Hematopoietic multipotent progenitor cell (in vitro differentiated cells): ENCODE measurements at regions not wholly inside any gene's neighbourhood (a gene's known extent, or its start where the extent isn't known, plus 50 kb on each side); places are given as distances from the start of the nearest gene placed in this dataset.

Experiments
- DNase-seq, 3 donors: peaks; one replicate each; pipeline ENCODE4 v3.0.0-alpha.2; 2011 to 2015; ENCODE audit warnings: low read depth in 2 of 3, low spot score in 2 of 3

DNA sequence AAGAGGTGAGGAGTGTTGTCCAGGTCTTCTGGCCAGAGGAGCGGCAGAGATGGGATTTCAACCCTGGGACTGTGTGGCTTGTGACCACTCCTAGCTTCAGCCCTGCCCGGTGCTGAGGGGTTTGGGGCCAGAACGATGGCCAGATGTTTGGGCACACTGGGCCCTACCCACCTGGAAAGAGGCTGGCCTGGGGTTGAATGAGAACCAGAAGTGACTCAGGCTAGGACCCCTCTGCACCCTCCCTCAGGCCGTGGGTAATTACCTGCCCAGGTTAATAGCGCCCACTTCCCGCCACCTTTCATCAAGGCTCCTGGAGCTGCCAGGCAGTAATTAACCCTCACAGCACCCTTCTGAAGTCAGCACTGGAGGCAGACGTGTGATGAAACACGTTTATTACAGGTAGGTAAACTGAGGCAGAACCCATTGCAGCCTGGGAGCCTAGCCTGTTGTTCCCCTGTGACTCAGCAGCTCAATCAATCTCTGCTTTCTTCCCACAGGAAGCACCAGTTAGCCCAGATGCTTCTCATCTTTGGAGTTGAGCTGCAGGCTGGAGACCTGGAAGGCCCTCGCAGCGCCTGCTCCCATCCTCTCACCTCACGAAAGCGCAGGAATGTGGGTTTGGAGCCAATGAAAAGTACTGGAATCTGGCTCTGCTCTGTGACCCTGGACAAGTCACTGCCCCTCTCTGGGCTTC is 120.8 kb downstream of the CEBPB start:
- DNase-seq = no peak

DNA sequence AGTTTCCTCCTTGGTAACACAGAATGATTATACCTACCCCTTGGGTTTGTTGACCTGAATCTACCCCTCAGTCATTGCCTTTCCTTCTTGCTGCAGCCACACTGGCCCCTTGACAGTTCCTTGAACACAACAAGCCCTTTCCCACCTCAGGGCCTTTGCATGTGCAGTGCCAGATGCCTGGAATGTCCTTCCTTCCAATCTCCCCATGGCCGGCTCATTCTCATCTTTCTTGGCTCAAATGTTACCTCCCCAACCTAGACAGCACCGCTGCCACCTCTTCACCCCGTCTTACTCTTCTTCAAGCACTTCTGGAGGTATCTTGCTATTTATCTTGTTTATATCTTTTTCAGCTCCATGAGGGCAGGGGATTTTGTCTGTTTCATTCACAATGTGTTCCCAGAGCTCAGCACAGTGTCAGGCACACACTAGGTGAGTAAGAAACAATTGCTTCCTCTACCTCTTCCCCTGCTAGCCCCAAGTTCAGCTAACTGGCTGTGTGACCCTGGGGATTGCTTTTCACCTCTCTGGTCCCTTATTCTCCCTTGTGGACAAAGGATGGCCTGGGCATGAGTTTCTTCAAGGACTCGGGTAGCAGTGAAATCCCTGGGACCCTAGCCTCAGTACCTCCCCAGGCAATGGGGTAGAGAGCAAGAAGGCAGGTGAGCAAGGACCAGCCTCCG is 121.5 kb downstream of the CEBPB start:
- no peak for DNase-seq

DNA sequence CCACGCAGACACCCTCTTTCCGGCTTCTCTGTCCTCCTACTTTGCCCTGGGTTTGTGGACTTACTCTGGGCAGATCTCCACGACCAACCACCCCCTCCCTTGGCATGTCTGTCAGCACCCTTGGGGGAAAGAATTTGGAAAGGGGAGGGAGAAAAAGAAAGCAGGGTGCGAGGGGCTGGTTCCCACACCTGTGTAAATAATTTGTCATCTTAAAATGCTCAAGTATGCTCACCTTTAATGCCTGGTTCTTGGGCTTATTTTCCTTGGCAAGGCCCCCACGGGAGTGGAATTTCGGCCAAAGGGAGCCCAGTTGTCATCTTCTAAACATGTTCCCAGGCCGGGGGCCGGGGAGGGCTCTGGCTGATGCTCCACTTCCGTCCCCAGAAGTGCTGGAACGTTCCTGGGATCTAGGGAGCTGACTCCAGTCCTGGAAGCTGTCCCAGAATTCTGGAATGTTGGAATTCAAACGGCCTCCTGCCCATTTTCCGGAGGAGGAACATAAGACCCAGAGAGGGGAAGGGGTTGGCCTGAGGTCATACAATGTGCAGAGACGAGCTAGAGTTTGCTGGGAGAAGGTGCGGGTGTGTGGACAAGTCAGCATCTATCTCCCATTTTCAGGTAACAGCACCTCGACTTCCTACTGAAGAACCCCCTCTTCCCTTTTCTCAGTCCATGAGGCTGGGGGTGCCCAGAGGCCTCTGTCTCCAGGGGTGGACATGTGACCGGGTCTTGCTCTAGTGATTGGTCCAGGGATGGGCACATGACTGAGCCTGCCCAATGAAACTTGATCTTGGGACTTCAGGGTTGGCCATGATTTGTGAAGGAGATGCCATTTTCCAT is 122.3 kb downstream of the CEBPB start:
- DNase-seq = no peak

DNA sequence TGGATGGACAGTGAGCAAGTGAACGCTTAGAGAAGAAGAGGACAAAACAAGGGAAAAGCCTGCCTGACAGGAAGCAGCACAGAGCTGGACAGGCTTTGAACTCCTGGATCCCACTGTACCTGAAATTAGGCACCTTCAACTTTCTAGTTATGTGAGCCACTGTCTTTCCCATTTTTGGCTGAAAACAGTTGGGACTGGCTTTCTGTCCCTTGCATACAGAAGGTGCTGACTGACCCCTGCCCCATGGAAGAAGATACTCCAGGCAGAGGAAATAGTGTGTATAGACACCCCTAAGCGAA is 122.8 kb downstream of the CEBPB start:
- no peak for DNase-seq

DNA sequence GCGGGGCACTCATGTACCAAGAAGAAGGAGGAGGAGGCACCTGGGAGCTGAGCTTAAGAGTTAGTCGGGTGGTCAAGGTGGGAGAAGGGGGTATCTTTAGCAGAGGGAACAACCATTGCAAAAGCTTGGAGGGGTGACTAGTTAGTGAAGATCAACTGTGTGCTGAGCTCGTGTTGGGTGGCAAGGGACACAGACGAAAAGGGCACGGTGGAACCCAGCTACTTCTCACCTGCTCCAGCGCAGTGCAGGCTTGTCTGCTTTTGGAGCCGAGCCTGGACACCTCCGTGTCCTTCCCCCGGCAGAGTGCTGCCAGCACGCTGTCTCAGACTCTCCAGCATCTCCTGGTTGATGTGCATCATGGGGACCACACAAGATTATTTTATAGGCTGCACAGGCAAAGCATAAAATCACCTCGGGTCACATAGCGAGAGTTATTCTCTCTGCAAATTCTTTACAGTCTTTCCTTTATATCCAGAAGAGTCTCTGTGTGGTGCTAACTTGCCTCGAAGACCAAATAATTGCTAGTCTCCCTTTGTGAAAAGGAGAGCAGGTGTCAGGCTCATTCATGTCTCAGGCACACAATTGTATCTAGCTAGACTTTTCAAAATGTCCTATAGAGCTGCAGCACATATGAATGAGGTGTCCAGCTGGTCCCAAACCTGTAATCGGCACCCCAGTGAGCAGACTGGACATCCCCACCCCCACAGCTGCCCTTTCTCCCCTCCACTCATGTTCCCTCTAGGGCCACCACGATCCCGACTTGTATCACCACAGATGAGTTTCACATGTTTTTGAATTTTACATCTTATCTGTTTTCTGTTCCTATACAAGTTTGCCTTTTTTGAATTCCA is 123.4 kb downstream of the CEBPB start:
- DNase-seq = no peak

DNA sequence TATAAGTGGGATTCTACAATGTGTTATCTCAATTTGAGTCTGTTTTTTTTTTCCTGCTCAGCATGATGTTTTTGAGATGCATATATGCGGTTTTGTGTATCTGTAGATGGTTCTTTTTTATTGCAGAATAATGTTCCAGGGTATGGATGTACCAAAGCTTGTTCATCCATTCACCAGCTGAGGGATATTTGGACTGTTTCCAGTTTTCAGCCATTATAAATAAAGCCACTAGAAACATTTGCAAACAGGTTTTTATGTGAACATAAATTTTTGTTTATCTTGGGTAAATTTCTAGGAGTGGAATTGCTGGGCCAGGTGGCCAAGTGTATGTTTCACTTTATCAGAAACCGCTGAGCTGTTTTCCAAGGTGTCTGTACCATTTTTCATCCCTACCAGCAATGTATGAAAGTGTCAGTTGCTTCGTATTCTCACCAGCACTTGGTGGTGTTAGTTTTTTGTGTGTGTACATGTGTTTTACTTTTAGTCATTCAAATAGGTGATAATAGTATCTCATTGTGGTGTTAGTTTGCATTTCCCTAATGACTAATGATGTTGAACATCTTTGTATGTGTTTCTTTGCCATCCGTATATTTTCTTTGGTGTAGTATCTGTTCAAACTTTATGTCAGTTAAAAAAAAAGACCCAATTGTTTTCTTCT is 124.2 kb downstream of the CEBPB start:
- no peak for DNase-seq

DNA sequence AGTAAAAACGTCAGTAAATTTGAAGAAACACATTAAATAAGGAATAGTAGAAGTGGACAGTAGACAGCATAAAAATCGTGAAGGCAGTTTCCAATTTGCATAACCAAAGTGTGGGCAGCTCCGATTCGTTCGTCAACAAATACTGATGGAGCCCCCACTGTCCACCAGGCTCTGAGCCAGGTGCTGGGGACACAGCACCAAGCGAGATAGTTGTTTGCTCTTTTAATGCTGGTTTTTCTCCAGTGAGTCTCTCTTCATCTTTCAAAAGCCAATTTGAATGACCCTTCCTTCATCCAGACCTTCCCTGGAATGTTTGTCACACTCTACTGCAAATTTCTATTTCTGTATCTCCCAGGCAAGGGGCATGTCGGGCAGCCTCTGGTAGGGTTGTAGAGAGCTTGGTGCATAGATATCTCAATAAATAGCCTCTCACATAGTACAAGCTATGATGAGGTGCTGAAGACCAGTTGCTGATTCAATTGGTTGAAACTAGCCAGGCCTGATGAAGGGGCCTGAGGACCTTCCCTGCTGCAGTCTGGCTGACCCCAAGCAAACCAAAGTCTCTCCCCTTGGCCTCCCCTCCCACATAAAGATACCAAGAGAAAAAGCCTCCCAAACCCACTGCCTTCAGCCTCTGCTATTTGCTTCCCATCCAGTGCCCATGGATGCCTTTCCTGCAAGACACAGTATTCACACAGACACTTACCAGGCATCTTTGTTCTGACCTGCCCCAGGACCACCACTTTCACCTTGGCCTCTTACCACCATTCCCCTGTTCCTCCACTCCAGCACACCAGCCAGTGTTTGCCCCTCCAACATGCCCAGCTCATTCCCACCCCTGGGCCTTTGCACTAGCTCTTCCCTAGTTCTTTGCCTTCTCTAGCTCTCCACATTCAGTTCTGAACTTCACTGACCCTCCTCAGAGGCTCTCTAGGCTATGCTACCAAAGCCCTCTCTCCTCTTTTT is 125.2 kb downstream of the CEBPB start:
- no peak for DNase-seq

DNA sequence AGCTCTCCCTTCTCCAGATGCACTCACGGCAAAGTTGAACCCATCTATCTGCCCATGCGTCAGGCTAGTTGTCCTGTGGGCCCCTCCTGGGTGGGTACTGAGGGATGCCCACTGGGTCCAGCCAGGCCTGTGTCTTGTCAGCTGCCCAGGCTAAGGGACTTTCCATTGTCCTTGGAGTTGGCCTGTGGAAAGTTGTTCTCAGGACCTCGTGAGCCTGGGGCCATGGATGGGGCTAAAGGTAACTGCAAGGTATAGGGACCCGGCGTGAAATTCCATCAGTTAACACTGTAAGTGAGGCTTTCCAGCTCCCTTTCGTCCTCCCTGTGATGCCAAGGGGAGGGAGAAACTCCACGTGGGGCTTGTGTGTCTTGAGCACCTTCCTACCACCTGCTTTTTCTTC is 126.5 kb downstream of the CEBPB start:
- DNase-seq = no peak

DNA sequence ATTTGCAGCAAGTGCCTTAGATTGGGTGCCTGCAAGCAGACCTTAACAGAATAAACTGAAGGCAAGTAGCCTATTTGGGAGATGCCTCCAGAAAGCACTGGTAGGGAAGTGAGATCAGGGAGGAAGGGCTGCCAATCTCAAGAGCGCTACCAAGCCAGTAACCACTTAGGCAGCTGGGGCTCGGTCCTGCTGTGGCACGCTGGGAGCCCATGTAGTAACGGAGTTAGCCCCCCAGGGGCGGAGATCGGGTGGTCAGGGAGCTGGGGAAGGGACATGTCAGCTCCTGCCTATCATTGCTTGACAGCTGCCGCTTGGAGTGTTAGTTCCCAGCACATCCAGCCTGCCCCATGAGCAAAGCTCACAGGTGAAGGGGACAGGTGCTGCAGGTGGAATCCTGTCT is 127.0 kb downstream of the CEBPB start:
- no peak for DNase-seq

DNA sequence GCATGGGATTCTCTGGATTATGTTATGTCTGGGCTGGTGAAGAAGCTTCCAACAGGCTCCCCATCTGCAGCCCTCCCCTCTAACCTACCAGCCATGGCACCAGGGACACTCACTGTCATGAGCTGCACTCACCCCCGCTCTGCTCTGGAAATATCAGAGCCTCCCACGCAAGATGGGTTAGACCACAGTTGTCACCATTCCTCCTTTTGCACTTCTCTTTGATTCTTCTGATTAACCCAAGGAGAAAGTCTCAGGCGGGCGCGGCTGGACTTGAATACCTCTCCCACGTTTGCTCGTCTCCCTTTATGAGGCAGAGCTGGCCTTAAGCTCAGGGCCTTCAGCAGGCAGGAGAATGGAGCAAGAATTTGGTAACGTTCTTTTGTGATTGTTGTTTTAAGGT is 128.1 kb downstream of the CEBPB start:
- no peak for DNase-seq

DNA sequence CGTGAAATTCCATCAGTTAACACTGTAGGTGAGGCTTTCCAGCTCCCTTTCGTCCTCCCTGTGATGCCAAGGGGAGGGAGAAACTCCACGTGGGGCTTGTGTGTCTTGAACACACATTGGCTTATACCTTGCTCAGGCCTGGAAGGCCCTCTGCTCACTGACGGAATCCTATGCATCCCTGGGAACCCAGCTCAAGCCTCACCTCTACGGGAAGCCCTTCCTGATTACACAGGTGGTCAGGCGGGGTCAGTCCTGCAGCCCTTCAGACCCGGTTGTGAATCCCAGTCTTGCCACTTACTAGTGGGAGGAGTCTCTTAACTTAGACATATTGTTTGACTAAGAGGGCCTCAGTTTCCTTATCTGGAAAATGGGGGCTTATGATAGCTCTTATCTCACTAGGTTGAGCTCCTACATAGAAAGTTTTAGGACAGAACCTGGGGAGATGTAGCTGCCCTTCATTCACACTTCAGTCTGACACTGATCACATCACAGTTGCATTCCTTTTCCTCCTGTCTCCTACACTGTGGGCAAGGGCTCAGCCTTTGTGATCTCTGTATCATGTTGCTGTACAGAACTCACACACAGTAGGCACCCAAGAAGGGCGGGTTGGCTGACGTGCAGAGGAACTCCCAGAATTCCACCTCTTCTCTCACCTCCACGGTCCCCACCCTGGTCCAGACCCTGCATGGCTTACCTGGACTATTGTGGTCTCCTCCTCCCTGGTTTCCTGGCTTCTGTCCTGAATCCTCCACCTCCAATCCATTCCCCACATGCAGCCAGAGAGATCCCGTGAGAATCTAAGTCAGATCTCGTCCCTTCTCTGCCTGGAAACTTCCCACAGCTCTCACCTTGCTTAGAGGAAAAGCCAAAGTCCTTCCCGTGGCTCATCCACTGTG is 129.6 kb downstream of the CEBPB start:
- DNase-seq = no peak

DNA sequence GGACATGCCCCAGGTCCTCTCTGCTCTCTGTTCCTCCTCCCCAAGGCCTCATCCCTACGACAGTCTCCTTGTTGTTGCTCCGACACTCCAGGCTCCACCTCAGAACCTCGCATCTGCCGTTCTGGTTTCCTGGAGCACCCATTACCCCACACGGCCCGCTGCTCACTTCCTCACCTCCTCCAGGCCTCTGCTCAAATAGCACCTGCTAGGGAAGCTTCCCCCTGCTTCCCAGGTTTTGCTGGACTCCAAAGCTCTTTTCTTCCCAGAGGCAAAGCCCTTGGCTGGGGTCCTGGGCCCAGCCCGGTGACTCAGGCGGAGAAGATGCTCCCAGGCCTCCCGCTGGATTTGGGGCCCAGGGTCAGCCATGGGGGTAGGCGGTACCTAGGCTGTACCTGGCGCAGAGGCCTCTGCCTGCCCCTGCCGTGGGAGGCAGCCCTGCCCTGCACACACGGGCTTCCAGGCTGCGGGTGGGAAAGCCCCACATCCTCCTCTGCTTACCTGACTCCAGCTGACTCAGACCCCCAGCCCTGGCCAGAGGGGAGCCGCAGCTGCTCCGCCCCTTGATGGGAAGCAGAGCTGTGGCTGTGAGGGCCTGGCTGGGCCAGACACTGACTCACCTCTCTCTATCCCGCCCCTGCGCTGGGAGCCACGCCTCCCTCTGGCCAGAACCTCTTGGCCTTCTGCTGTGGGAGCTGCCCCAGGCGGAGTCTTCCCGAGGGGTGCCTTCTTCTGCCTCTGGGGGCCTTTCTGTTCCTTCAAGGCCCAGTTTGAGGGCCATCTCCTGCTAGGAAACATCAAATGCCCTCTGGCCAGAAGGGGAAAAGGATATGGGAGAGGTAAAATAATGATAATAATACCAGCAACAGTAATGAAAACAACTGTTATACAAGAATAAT is 130.5 kb downstream of the CEBPB start:
- peak in 2 of 3 donors; percentile 29 to 68 for DNase-seq

DNA sequence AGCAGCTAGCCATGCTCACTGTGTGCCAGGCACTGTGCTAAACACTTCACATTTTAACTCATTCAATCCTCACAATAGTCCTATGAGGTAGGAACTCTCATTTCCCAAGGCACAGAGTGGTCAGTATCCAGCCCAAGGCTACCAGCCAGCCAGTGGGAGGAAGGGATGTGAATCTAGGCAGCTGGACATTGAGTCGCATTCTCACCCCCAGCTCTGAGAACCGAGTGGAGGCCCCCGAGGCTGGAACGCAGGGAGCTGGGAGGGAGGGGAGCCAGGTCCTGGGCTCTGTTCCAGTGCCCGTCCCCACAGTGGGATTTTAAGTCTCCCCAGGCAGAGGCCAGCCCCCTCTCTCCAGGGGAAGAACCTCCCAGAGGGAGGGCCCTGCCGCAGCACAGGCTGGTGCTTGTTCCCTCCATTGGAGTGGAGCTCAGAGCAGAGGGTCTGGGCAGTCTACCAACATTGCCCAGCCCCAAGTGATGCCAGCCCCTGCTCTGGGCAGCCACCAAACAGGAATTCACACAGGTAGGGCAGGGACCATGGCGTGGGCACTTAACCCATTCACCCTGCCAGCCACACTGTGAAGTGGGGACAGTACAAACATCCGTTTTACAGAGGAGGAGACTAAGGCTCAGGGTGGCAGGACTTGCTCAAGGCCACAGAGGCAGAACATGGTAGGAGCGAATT is 131.3 kb downstream of the CEBPB start:
- DNase-seq = no peak

DNA sequence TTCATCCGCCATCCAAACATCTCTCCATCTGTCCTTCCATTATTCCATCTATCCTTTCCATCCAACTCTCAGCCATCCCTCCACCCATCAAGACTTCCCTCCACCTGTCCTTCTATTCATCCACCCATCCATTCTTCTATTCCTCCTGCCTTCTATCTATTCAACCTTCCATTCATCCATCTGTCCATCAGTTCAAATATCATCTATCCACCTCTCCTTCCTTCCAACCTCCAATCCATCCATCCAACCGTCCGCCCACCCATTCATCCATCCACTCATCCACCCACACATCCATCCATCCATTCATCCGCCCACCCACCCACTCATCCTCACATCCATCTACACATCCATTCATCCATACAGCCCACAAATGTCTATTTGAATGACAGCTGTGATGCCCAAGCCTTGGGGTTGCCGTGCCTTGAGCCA is 132.1 kb downstream of the CEBPB start:
- no peak for DNase-seq

DNA sequence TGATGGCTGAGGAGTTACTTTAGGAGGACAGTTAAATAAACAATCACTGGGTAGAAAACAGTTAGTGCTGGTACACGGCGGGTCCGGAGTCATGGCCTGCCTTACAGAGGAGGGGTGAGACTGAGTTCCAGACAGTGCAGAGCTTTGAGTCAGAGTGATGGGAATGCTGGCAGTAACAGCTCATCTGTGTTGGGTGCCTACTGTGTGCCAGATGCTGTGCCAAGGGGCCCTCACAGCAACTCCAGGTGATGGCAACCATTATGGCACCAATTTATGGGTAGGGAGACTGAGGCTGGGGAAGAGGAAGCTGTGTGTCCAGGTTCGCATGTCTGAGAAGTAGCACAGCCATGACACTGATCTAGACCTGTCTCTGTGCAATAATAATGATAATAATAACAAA is 132.6 kb downstream of the CEBPB start:
- no peak for DNase-seq
